ENCODE measurements at regions not wholly inside any gene's neighbourhood (a gene's known extent, or its start where the extent isn't known, plus 50 kb on each side); places are given as distances from the start of the nearest gene placed in this dataset.

DNA sequence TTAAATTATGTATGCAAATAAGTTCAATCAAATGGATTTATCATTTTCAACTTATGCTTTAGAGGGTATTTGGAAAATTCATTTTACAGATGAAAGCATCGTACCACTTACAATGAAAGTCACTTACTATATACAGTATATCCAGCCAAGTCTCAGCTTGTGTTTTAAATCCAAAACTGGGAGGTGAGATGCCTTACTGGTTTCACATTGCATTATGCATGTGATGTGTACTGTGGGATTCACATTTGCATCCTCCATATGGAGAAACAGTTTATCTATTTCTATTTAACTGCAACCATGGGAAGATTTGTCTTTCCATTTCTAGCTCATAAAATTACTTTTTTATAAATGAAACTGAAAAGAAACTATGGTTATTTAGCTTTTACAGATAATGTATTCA, 248.1 kb downstream of the CNTN3 start:
- TF ChIP-seq SIN3A (IDR thresholded peaks at IDR 0.05; ENCODE audit: borderline replicate concordance, insufficient read depth, low read length) (no peak), POLR2AphosphoS5 (IDR thresholded peaks at IDR 0.05; ENCODE audit: low read depth, low read length) (no peak), TAF1 (IDR thresholded peaks at IDR 0.05; ENCODE audit: borderline replicate concordance, insufficient read depth, low read length) (no peak), FOXP2 (optimal IDR thresholded peaks at IDR 0.05; ENCODE audit: borderline replicate concordance, extremely low read depth, extremely low read length, insufficient read depth) (no peak)
- TF ChIP-seq, protein P1, sequence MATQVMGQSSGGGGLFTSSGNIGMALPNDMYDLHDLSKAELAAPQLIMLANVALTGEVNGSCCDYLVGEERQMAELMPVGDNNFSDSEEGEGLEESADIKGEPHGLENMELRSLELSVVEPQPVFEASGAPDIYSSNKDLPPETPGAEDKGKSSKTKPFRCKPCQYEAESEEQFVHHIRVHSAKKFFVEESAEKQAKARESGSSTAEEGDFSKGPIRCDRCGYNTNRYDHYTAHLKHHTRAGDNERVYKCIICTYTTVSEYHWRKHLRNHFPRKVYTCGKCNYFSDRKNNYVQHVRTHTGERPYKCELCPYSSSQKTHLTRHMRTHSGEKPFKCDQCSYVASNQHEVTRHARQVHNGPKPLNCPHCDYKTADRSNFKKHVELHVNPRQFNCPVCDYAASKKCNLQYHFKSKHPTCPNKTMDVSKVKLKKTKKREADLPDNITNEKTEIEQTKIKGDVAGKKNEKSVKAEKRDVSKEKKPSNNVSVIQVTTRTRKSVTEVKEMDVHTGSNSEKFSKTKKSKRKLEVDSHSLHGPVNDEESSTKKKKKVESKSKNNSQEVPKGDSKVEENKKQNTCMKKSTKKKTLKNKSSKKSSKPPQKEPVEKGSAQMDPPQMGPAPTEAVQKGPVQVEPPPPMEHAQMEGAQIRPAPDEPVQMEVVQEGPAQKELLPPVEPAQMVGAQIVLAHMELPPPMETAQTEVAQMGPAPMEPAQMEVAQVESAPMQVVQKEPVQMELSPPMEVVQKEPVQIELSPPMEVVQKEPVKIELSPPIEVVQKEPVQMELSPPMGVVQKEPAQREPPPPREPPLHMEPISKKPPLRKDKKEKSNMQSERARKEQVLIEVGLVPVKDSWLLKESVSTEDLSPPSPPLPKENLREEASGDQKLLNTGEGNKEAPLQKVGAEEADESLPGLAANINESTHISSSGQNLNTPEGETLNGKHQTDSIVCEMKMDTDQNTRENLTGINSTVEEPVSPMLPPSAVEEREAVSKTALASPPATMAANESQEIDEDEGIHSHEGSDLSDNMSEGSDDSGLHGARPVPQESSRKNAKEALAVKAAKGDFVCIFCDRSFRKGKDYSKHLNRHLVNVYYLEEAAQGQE (IDR thresholded peaks at IDR 0.05; ENCODE audit: insufficient read depth in 1 of 2, low read depth in 2 of 2, low read length in 2 of 2): no peak

Data from PFSK-1 (cell line).